Stimulated activated CD8-positive, alpha-beta memory T cell treated with anti-CD3 and anti-CD28 coated beads, Interleukin-7, amount 100 ng/mL, for 24 hours (primary cell): ENCODE measurements at regions not wholly inside any gene's neighbourhood (a gene's known extent, or its start where the extent isn't known, plus 50 kb on each side); places are given as distances from the start of the nearest gene placed in this dataset.

ENCODE experiments used
- DNase-seq: peaks from one replicate; pipeline ENCODE4 v3.0.0-alpha.2; 2020; ENCODE audit warnings: low read depth

GRCh38 chr2:146226077-146226476 is 1618.8 kb upstream of the ACVR2A start:
- no peak for DNase-seq

- no peak for DNase-seq
These were observed 1623.0 kb upstream of the ACVR2A start for GRCh38 chr2:146221826-146222225.

GRCh38 chr2:146220957-146221356 is 1623.9 kb upstream of the ACVR2A start:
- DNase-seq = no peak

DNA sequence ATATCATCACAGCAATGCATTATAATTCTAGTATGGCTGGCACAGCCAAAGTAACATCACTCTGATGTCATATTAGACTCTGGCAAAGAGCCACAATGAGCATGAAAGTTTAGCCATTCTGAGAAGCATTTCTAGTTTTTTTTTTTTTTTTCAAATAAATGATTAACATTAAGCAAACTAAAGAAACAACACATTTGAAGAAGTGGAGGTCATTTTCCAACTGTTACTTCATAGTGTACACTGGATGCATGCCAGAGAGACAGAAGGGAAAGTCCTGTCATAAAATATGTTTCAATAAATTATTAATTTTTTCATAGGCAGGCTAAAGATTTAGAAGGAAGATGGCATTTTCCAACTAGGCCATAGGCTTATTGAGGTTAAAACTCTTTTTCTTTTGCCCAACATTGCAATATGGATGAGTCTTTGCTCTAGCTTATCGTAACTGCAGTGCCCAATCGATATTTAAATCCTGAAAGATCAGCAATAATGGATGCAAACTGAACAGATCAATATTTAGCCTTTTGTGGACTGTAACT is 1630.4 kb upstream of the ACVR2A start:
- no peak for DNase-seq

DNA sequence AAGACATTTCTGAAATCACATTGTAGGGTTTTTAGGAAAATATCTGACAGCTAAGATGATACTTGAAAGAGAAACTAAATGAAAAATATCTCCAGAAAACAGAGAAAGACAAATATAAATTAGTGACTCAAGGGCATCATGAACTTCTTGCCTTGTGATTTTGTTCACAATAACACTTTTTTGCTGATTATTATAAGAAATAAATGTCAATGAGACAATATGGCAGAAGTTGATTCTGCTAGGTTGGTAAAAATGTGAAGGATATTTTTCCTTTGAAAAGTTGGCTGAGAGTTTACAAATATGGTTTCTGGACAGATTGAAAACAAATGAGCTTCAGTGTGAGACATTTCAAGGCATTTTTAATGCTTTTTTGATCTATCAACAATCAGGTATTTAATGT is 1631.2 kb upstream of the ACVR2A start:
- no peak for DNase-seq

GRCh38 chr2:146212602-146213001 is 1632.2 kb upstream of the ACVR2A start:
- DNase-seq = no peak

DNA sequence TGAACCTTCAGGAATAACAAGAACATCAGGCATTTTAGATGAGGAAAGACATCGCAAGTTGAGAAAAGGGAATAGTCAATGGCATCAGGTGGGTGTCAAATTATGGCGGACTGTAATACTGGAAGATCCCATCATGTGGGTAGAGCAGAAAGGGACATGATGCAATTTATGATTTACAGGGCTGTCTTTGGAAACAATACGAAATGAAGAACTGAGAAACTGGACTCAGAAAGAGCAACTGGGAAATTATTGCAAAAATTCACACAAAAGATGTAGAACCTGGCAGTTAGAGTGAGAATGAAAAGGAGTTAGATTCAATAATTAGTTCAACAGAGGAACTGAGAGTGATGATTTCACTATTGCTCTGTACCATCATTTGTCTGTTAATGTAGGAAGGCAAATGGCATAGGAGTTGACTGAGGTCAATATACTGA is 1635.0 kb upstream of the ACVR2A start:
- DNase-seq = no peak

GRCh38 chr2:146207901-146208300 is 1636.9 kb upstream of the ACVR2A start:
- no peak for DNase-seq

DNA sequence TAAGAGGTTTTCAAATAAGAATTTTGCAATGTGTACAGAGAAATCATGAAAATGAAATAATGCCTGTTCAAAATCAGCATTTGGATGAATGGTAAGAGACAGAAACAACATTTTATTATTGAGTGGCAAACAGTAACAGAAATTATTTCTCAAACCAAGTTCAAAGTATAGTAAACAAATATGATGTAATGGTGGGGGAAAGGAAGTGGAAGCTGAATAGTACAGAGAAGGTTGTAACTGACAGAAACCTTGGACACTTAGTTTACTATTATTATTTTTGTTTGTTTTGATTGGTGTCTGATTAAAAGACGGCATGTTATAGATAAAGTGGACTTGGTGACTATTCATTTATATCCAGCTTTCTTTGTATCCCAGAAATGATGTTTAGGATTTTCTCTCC is 1637.4 kb upstream of the ACVR2A start:
- no peak for DNase-seq

DNA sequence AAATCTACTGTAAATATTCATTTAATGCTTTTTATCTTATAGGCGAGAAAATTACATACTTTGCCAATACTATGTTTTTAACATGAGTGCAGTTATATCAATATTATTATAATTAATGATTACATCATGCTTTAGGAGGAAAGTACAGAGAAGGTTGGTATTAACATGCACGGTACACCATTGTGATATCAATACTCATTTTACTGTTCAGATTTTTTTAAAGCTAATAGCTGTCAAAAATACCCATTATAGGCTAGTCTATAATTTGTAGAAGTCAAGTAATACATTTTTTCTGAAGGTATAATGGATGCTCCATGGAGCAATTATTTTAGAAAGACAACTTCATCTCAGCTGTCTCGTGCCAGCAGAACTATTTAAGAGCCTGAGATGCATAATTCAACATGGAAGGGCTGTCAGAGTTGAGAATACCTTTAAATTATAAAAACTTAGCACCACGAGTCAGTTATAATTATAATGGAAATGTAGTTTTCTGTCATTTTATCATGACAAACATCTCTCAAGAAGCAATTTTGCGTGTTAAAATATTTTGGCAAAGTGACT is 1641.7 kb upstream of the ACVR2A start:
- no peak for DNase-seq

GRCh38 chr2:146193619-146194018 is 1651.2 kb upstream of the ACVR2A start:
- no peak for DNase-seq

GRCh38 chr2:146189541-146189940 is 1655.3 kb upstream of the ACVR2A start:
- no peak for DNase-seq

DNA sequence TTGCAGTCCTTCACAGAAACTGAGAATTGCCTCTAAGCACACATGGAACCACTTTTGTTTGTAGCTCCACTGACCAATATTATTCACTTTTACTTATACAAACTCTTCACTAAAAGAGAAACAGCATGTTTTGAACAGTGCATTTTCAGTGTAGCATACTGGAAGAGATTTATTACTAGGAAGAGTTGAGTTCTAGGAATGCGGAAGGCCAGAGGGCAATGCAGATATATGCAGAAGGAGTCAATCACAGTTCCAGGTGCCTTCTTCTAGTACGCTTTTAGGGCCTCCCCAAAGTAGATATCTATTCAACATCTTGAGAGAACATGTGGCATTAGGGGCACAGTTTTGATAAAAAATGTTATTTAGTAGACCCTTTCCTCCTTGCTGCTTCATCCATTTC is 1654.0 kb upstream of the ZEB2 start:
- no peak for DNase-seq

- no peak for DNase-seq
These were observed 1641.5 kb upstream of the ZEB2 start for GRCh38 chr2:146161256-146161882.

DNA sequence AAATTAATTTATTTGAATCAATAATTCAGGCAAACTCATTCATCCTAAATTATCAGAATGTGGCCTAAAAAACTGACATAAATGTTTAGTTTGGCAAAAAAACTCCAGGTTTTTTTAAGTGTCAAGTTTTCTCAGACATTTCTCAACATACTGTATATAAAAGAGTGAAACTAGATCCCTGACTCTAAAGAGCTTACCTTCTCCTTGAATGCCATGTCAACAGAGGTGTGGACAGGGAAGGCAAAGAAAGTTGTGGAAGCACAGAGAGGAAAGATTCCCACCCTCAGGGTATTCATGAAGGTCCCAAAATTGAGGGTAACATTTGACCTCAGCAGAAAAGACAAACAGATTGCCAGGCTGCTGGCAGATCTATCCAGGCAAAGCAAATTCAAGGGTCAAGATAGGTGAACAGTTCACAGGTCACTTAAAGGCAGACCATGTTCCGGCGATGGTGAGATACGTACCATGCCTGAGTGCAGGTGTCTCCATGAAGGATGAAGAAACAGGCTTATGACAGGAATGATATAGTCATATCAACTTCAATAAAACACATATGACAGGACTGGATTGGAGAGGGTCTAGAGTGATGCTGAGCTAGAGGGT is 1638.3 kb upstream of the ZEB2 start:
- DNase-seq = no peak

DNA sequence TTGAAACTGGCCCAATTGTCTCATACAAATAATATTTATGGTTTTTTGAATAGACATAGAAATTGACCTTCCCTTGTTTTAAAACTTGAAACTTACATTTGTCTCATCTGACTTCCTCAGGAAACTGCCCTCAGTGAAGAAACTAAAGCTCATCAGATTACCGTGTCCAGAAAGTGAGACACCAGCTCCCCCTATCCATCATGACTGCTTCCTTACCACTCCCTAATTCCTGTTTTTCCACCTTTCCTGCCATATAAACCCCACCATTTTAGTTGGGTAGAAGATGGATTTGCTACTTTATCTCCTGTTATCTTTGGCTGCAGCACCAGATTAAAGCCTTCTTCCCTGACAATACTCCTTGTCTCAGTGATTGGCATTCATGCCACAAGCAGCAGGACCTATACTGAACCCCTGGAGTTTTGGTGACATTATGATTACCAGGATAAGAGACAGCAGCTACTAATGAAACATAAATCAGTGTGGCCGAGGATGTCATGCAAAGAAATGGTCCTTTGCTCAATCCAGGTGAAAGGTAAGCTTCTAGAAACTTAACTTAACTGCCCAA is 1627.6 kb upstream of the ZEB2 start:
- no peak for DNase-seq

- DNase-seq = no peak
These were observed 1624.1 kb upstream of the ZEB2 start for GRCh38 chr2:146143971-146144370.

GRCh38 chr2:146138820-146139219 is 1618.9 kb upstream of the ZEB2 start:
- DNase-seq = no peak

- no peak for DNase-seq
These were observed 1615.3 kb upstream of the ZEB2 start for GRCh38 chr2:146135245-146135644.

- DNase-seq = no peak
These were observed 1611.9 kb upstream of the ZEB2 start for GRCh38 chr2:146131785-146132184.

DNA sequence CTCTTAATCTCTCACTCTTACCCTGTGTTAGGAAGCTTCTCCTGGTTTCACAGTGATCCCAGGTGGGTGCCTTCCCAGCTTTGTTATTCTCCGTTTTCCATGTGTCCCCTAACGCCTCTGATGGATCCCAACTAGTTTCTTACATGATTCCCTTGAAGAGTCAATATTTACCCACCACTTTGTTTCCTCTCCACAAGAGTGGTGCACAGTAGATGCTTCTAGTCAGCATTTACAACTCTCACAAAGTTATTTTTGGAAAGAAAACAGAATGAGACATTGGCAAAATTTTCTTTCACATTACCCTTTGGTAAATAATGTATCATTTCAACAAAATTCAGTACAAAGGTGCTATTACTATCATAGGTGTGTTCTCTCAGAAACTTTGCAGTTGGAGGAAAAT is 1611.1 kb upstream of the ZEB2 start:
- no peak for DNase-seq

DNA sequence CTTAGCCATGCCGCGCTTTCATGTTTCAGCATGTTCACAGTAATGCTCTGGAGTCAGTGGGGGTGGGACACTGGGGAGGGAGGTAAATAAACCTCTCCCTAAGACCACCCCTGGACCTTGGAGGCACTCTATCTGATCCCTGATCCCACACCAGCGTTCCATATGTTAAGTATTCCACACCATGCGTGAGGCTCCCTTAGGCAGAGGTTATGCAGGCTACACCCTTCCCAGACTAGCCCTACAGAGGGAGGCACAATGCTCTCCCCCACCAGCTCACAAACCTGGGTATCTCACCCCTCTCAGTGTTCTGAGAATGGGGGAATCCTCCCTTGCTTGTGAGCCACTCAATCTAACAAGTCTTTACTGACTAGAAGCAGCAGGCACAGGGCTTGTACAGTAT is 1610.4 kb upstream of the ZEB2 start:
- DNase-seq = no peak

DNA sequence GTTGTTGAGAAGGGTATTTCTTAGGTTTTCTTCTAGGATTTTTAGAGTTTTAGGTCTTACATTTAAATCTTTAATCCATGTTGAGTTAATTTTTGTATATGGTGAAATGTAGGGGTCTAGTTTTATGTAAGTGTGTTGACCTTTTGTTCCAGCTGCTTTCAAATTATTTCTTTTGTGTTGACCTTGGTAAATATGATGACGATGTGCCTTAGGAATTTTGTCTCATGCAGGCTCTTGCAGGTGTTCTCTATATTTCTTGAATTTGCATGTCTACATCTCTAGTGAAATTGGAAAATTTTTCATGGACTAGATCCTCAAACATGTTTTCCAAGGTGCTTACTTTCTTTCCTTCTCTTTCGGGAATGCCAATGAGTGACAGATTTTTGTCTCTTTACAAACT is 1609.3 kb upstream of the ZEB2 start:
- DNase-seq = no peak
